ENCODE measurements at regions not wholly inside any gene's neighbourhood (a gene's known extent, or its start where the extent isn't known, plus 50 kb on each side); places are given as distances from the start of the nearest gene placed in this dataset.

DNA sequence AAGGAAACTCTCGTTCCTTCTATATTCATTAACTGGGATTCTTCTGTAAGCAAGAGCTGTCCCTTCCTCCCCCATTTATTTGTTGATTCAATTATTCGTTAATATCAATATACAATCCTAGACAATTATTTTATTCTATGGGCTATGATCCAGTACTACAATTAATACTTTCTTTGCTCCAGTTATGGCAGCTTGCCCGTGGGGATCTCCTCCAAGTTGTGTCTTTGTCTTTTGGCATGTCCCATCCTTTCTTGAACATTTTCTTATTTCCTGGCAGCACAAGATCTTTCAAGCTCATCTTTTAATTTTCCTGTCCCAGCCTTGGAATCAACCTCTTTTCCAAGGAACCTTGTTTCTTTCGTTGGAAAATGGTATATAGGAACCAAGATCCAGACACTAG lies 249.3 kb downstream of the GAS1 start:
- Mint-ChIP-seq H3K27ac (ENCODE audit: unreplicated experiment) (no peak overlapping the region), H3K4me1 (ENCODE audit: unreplicated experiment) (peaks cover 3% of the 10 kb centered on the region), H3K9me3 (ENCODE audit: unreplicated experiment) (no peaks in the 10 kb centered on the region), H3K36me3 (ENCODE audit: unreplicated experiment) (no peaks in the 10 kb centered on the region), H3K4me3 (ENCODE audit: unreplicated experiment) (no peak overlapping the region), H3K27me3 (ENCODE audit: unreplicated experiment) (no peaks in the 10 kb centered on the region)
- DNase-seq (ENCODE audit: extremely low spot score, unreplicated experiment), result no peak
- TF ChIP-seq, protein P1, sequence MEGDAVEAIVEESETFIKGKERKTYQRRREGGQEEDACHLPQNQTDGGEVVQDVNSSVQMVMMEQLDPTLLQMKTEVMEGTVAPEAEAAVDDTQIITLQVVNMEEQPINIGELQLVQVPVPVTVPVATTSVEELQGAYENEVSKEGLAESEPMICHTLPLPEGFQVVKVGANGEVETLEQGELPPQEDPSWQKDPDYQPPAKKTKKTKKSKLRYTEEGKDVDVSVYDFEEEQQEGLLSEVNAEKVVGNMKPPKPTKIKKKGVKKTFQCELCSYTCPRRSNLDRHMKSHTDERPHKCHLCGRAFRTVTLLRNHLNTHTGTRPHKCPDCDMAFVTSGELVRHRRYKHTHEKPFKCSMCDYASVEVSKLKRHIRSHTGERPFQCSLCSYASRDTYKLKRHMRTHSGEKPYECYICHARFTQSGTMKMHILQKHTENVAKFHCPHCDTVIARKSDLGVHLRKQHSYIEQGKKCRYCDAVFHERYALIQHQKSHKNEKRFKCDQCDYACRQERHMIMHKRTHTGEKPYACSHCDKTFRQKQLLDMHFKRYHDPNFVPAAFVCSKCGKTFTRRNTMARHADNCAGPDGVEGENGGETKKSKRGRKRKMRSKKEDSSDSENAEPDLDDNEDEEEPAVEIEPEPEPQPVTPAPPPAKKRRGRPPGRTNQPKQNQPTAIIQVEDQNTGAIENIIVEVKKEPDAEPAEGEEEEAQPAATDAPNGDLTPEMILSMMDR (IDR thresholded peaks at IDR 0.05), result no peak

DNA sequence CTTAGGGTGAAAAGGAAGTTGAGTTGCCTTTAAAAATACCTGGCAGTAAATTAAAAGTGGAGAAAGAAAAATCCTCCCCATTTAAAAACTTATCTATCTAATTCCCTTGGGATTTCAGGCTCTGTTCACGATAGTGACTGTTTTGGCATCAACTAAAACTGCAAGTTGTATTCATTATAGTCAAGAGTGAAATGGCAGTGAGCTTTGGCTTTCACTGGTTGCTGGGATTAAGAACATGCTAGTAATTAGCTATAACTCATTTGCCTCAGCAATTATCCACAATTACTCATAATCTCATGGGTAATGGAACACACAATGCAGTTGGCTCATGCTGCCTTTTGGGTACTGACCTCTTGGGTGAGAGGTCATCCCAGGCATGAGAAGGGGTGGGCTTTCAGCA lies 250.1 kb downstream of the GAS1 start:
- Mint-ChIP-seq H3K4me1 (ENCODE audit: unreplicated experiment) (peaks cover 3% of the 10 kb centered on the region), H3K36me3 (ENCODE audit: unreplicated experiment) (no peaks in the 10 kb centered on the region), H3K27ac (ENCODE audit: unreplicated experiment) (no peak overlapping the region), H3K9me3 (ENCODE audit: unreplicated experiment) (peaks cover 4% of the 10 kb centered on the region), H3K4me3 (ENCODE audit: unreplicated experiment) (no peak overlapping the region), H3K27me3 (ENCODE audit: unreplicated experiment) (no peaks in the 10 kb centered on the region)
- TF ChIP-seq, protein P1 (IDR thresholded peaks at IDR 0.05), result no peak
- DNase-seq (ENCODE audit: extremely low spot score, unreplicated experiment), result no peak

GRCh38 chr9:86695910-86696424 lies 251.3 kb downstream of the GAS1 start:
- H3K27me3 Mint-ChIP-seq (ENCODE audit: unreplicated experiment), result no peaks in the 10 kb centered on the region
- H3K4me3 Mint-ChIP-seq (ENCODE audit: unreplicated experiment), result no peak overlapping the region
- H3K36me3 Mint-ChIP-seq (ENCODE audit: unreplicated experiment), result no peaks in the 10 kb centered on the region
- TF ChIP-seq, protein P1 (IDR thresholded peaks at IDR 0.05), result no peak
- peaks cover 5% of the 10 kb centered on the region for H3K9me3 Mint-ChIP-seq (ENCODE audit: unreplicated experiment)
- H3K4me1 Mint-ChIP-seq (ENCODE audit: unreplicated experiment), result peaks cover 3% of the 10 kb centered on the region
- DNase-seq (ENCODE audit: extremely low spot score, unreplicated experiment), result no peak
- peak overlapping the region; percentile 14 for H3K27ac Mint-ChIP-seq (ENCODE audit: unreplicated experiment)

- no peak overlapping the region for H3K27ac Mint-ChIP-seq (ENCODE audit: unreplicated experiment)
- H3K4me3 Mint-ChIP-seq (ENCODE audit: unreplicated experiment), result no peak overlapping the region
- H3K36me3 Mint-ChIP-seq (ENCODE audit: unreplicated experiment), result no peaks in the 10 kb centered on the region
These were observed 257.3 kb downstream of the GAS1 start for GRCh38 chr9:86690034-86690433.

GRCh38 chr9:86687788-86688187 lies 259.5 kb downstream of the GAS1 start:
- peaks cover 5% of the 10 kb centered on the region for H3K9me3 Mint-ChIP-seq (ENCODE audit: unreplicated experiment)
- no peak for DNase-seq (ENCODE audit: extremely low spot score, unreplicated experiment)
- peaks cover 11% of the 10 kb centered on the region for H3K4me1 Mint-ChIP-seq (ENCODE audit: unreplicated experiment)
- H3K27ac Mint-ChIP-seq (ENCODE audit: unreplicated experiment), result no peak overlapping the region
- H3K4me3 Mint-ChIP-seq (ENCODE audit: unreplicated experiment), result no peak overlapping the region
- TF ChIP-seq, protein P1 (IDR thresholded peaks at IDR 0.05), result no peak
- H3K27me3 Mint-ChIP-seq (ENCODE audit: unreplicated experiment), result no peaks in the 10 kb centered on the region
- H3K36me3 Mint-ChIP-seq (ENCODE audit: unreplicated experiment), result no peaks in the 10 kb centered on the region

More at GRCh38 chr9:86690034-86690433, 257.3 kb downstream of the GAS1 start:
- peaks cover 5% of the 10 kb centered on the region for H3K9me3 Mint-ChIP-seq (ENCODE audit: unreplicated experiment)
- no peaks in the 10 kb centered on the region for H3K27me3 Mint-ChIP-seq (ENCODE audit: unreplicated experiment)
- peaks cover 4% of the 10 kb centered on the region for H3K4me1 Mint-ChIP-seq (ENCODE audit: unreplicated experiment)
- TF ChIP-seq, protein P1 (IDR thresholded peaks at IDR 0.05), result no peak
- DNase-seq (ENCODE audit: extremely low spot score, unreplicated experiment), result no peak

Measured in osteocyte (in vitro differentiated cells).